ENCODE measurements at regions not wholly inside any gene's neighbourhood (a gene's known extent, or its start where the extent isn't known, plus 50 kb on each side); places are given as distances from the start of the nearest gene placed in this dataset.

GRCh38 chr18:61006687-61007224 is 326.5 kb upstream of the CDH20 start:
- H4K8ac ChIP-seq (ENCODE audit: low read depth, low read length), result no peak overlapping the region
- no peak overlapping the region for H2BK120ac ChIP-seq (ENCODE audit: insufficient read depth, low read length, poor library complexity)
- no peaks in the 10 kb centered on the region for H3K27me3 ChIP-seq (ENCODE audit: insufficient read depth, low read length)
- no peak overlapping the region for H3K23ac ChIP-seq (ENCODE audit: low read length)
- no peak overlapping the region for H3K18ac ChIP-seq (ENCODE audit: low read length)
- DNase-seq, result no peak
- H3K4me3 ChIP-seq (ENCODE audit: low read depth, low read length), result no peak overlapping the region
- no peaks in the 10 kb centered on the region for H3K36me3 ChIP-seq (ENCODE audit: control insufficient read depth in 1 of 2, insufficient read depth in 2 of 2, low read length in 2 of 2)
- no CpG with 5 or more reads among the region's 4 CpGs for WGBS (ENCODE audit: extremely low coverage, insufficient coverage, insufficient read length)
- H3K14ac ChIP-seq (ENCODE audit: low read length), result no peak overlapping the region
- no peak overlapping the region for H4K91ac ChIP-seq (ENCODE audit: low read depth, low read length)
- no peak overlapping the region for H2AK5ac ChIP-seq (ENCODE audit: low read length)
- H3K27ac ChIP-seq (ENCODE audit: low read depth, low read length), result no peak overlapping the region
- no peaks in the 10 kb centered on the region for H3K79me2 ChIP-seq (ENCODE audit: control insufficient read depth, insufficient read depth, low read length, poor library complexity)
- H2BK5ac ChIP-seq (ENCODE audit: low read depth, low read length, poor library complexity), result no peak overlapping the region
- no peak overlapping the region for H2BK12ac ChIP-seq (ENCODE audit: low read length)
- H3K9ac ChIP-seq (ENCODE audit: low read length), result no peak overlapping the region
- no peak overlapping the region for H2AFZ ChIP-seq (ENCODE audit: insufficient read depth, low read length, poor library complexity)
- H3K9me3 ChIP-seq (ENCODE audit: insufficient read depth, low read depth, low read length), result no peaks in the 10 kb centered on the region
- no peak overlapping the region for H4K12ac ChIP-seq (ENCODE audit: low read depth, low read length)
- no peaks in the 10 kb centered on the region for H3K4me1 ChIP-seq (ENCODE audit: control insufficient read depth in 1 of 2, insufficient read depth in 2 of 2, low read length in 2 of 2)
- H3K79me1 ChIP-seq (ENCODE audit: low read length), result no peaks in the 10 kb centered on the region
- no peak overlapping the region for H3K4me2 ChIP-seq (ENCODE audit: low read length)
- H3K4ac ChIP-seq (ENCODE audit: low read depth, low read length), result no peak overlapping the region

- Histone ChIP-seq H3K27ac (ENCODE audit: low read depth, low read length) (no peak overlapping the region), H2AFZ (ENCODE audit: insufficient read depth, low read length, poor library complexity) (no peak overlapping the region), H3K4me1 (ENCODE audit: control insufficient read depth in 1 of 2, insufficient read depth in 2 of 2, low read length in 2 of 2) (no peaks in the 10 kb centered on the region), H3K14ac (ENCODE audit: low read length) (no peak overlapping the region), H3K9me3 (ENCODE audit: insufficient read depth, low read depth, low read length) (no peaks in the 10 kb centered on the region), H4K12ac (ENCODE audit: low read depth, low read length) (no peak overlapping the region), H3K18ac (ENCODE audit: low read length) (no peak overlapping the region), H4K8ac (ENCODE audit: low read depth, low read length) (no peak overlapping the region), H4K91ac (ENCODE audit: low read depth, low read length) (no peak overlapping the region), H3K36me3 (ENCODE audit: control insufficient read depth in 1 of 2, insufficient read depth in 2 of 2, low read length in 2 of 2) (no peaks in the 10 kb centered on the region), H3K27me3 (ENCODE audit: insufficient read depth, low read length) (no peaks in the 10 kb centered on the region), H3K23ac (ENCODE audit: low read length) (no peak overlapping the region), H2BK5ac (ENCODE audit: low read depth, low read length, poor library complexity) (no peak overlapping the region), H3K79me1 (ENCODE audit: low read length) (no peaks in the 10 kb centered on the region), H3K4me3 (ENCODE audit: low read depth, low read length) (no peak overlapping the region), H3K79me2 (ENCODE audit: control insufficient read depth, insufficient read depth, low read length, poor library complexity) (no peaks in the 10 kb centered on the region), H3K4ac (ENCODE audit: low read depth, low read length) (no peak overlapping the region), H3K4me2 (ENCODE audit: low read length) (no peak overlapping the region), H2BK120ac (ENCODE audit: insufficient read depth, low read length, poor library complexity) (no peak overlapping the region), H3K9ac (ENCODE audit: low read length) (no peak overlapping the region), H2AK5ac (ENCODE audit: low read length) (no peak overlapping the region), H2BK12ac (ENCODE audit: low read length) (no peak overlapping the region)
- DNase-seq, result no peak
- no CpG with 5 or more reads among the region's 3 CpGs for WGBS (ENCODE audit: extremely low coverage, insufficient coverage, insufficient read length)
Observed at GRCh38 chr18:61019338-61020301, 313.6 kb upstream of the CDH20 start.

- no peak overlapping the region for H4K8ac ChIP-seq (ENCODE audit: low read depth, low read length)
- no CpG with 5 or more reads among the region's 1 CpG for WGBS (ENCODE audit: extremely low coverage, insufficient coverage, insufficient read length)
Observed at GRCh38 chr18:61025596-61025995, 307.6 kb upstream of the CDH20 start.

GRCh38 chr18:61031626-61032025 is 301.6 kb upstream of the CDH20 start:
- Histone ChIP-seq H3K79me1 (ENCODE audit: low read length) (no peaks in the 10 kb centered on the region), H3K9ac (ENCODE audit: low read length) (no peak overlapping the region), H3K4me3 (ENCODE audit: low read depth, low read length) (no peak overlapping the region), H2AK5ac (ENCODE audit: low read length) (no peak overlapping the region), H3K14ac (ENCODE audit: low read length) (no peak overlapping the region), H3K4ac (ENCODE audit: low read depth, low read length) (no peak overlapping the region), H3K27me3 (ENCODE audit: insufficient read depth, low read length) (no peaks in the 10 kb centered on the region), H2BK5ac (ENCODE audit: low read depth, low read length, poor library complexity) (no peak overlapping the region), H2BK120ac (ENCODE audit: insufficient read depth, low read length, poor library complexity) (no peak overlapping the region), H3K79me2 (ENCODE audit: control insufficient read depth, insufficient read depth, low read length, poor library complexity) (no peaks in the 10 kb centered on the region), H2AFZ (ENCODE audit: insufficient read depth, low read length, poor library complexity) (no peak overlapping the region), H3K23ac (ENCODE audit: low read length) (no peak overlapping the region), H4K8ac (ENCODE audit: low read depth, low read length) (no peak overlapping the region), H4K12ac (ENCODE audit: low read depth, low read length) (no peak overlapping the region), H3K27ac (ENCODE audit: low read depth, low read length) (no peak overlapping the region), H3K9me3 (ENCODE audit: insufficient read depth, low read depth, low read length) (no peaks in the 10 kb centered on the region), H3K4me1 (ENCODE audit: control insufficient read depth in 1 of 2, insufficient read depth in 2 of 2, low read length in 2 of 2) (no peaks in the 10 kb centered on the region), H3K18ac (ENCODE audit: low read length) (no peak overlapping the region), H4K91ac (ENCODE audit: low read depth, low read length) (no peak overlapping the region), H3K4me2 (ENCODE audit: low read length) (no peak overlapping the region), H3K36me3 (ENCODE audit: control insufficient read depth in 1 of 2, insufficient read depth in 2 of 2, low read length in 2 of 2) (no peaks in the 10 kb centered on the region), H2BK12ac (ENCODE audit: low read length) (no peak overlapping the region)
- no CpG with 5 or more reads among the region's 2 CpGs for WGBS (ENCODE audit: extremely low coverage, insufficient coverage, insufficient read length)
- no peak for DNase-seq

More at GRCh38 chr18:61025596-61025995, 307.6 kb upstream of the CDH20 start:
- no peaks in the 10 kb centered on the region for H3K79me1 ChIP-seq (ENCODE audit: low read length)
- H4K12ac ChIP-seq (ENCODE audit: low read depth, low read length), result no peak overlapping the region
- H3K4me3 ChIP-seq (ENCODE audit: low read depth, low read length), result no peak overlapping the region
- no peak overlapping the region for H3K18ac ChIP-seq (ENCODE audit: low read length)
- H3K36me3 ChIP-seq (ENCODE audit: control insufficient read depth in 1 of 2, insufficient read depth in 2 of 2, low read length in 2 of 2), result no peaks in the 10 kb centered on the region
- H2BK120ac ChIP-seq (ENCODE audit: insufficient read depth, low read length, poor library complexity), result no peak overlapping the region
- no peak overlapping the region for H3K23ac ChIP-seq (ENCODE audit: low read length)
- H2AK5ac ChIP-seq (ENCODE audit: low read length), result no peak overlapping the region
- no peaks in the 10 kb centered on the region for H3K27me3 ChIP-seq (ENCODE audit: insufficient read depth, low read length)
- H3K9me3 ChIP-seq (ENCODE audit: insufficient read depth, low read depth, low read length), result no peaks in the 10 kb centered on the region
- no peak overlapping the region for H2AFZ ChIP-seq (ENCODE audit: insufficient read depth, low read length, poor library complexity)
- H3K4me2 ChIP-seq (ENCODE audit: low read length), result no peak overlapping the region
- no peak overlapping the region for H4K91ac ChIP-seq (ENCODE audit: low read depth, low read length)
- no peaks in the 10 kb centered on the region for H3K79me2 ChIP-seq (ENCODE audit: control insufficient read depth, insufficient read depth, low read length, poor library complexity)
- DNase-seq, result no peak
- no peak overlapping the region for H3K9ac ChIP-seq (ENCODE audit: low read length)
- H3K14ac ChIP-seq (ENCODE audit: low read length), result no peak overlapping the region
- no peak overlapping the region for H2BK5ac ChIP-seq (ENCODE audit: low read depth, low read length, poor library complexity)
- no peak overlapping the region for H3K27ac ChIP-seq (ENCODE audit: low read depth, low read length)
- no peak overlapping the region for H2BK12ac ChIP-seq (ENCODE audit: low read length)
- no peaks in the 10 kb centered on the region for H3K4me1 ChIP-seq (ENCODE audit: control insufficient read depth in 1 of 2, insufficient read depth in 2 of 2, low read length in 2 of 2)
- H3K4ac ChIP-seq (ENCODE audit: low read depth, low read length), result no peak overlapping the region
